Heart left ventricle (tissue), 16 donors: ENCODE measurements at regions not wholly inside any gene's neighbourhood (a gene's known extent, or its start where the extent isn't known, plus 50 kb on each side); places are given as distances from the start of the nearest gene placed in this dataset.

Experiments used
- ATAC-seq, 4 donors: fragments of 200-7000 bp; cut with Tn5 transposase; one replicate each; pipeline ENCODE4 v1.9.1; 2020 to 2022; ENCODE audit warnings: moderate library complexity in 4 of 4, mild to moderate bottlenecking in 3 of 4, moderate number of reproducible peaks in 1 of 4
- DNase-seq, 5 donors: peaks; one replicate each; pipeline ENCODE4 v3.0.0-alpha.2; 2020
- H3K27ac ChIP-seq, 12 donors: fragments of 200-600 bp; sonication (generic) in 4 of 12; one replicate each; pipeline versions ENCODE4 v1.5.0 to v1.8.0; 2016 to 2022; ENCODE audit warnings: mild to moderate bottlenecking in 2 of 12
- H3K27me3 ChIP-seq, 9 donors: fragments of 200-600 bp; sonication (generic) in 2 of 9; one replicate each; pipeline versions ENCODE4 v1.5.1 to v1.8.0; 2016 to 2022; ENCODE audit warnings: mild to moderate bottlenecking in 3 of 9
- H3K36me3 ChIP-seq, 9 donors: fragments of 200-600 bp; sonication (generic) in 2 of 9; one replicate each; pipeline versions ENCODE4 v1.5.0 to v1.8.0; 2018 to 2022; ENCODE audit warnings: mild to moderate bottlenecking in 2 of 9
- H3K4me1 ChIP-seq, 12 donors: fragments of 200-600 bp; sonication (generic) in 4 of 12; one replicate each; pipeline versions ENCODE4 v1.5.0 to v1.8.0; 2016 to 2022; ENCODE audit warnings: mild to moderate bottlenecking in 3 of 12
- H3K4me3 ChIP-seq, 12 donors: fragments of 200-600 bp; sonication (generic) in 4 of 12; one replicate each; pipeline versions ENCODE4 v1.5.0 to v1.8.0; 2017 to 2022; ENCODE audit warnings: mild to moderate bottlenecking in 9 of 12, moderate library complexity in 4 of 12
- H3K9me3 ChIP-seq, 12 donors: fragments of 200-600 bp; sonication (generic) in 4 of 12; one replicate each; pipeline versions ENCODE4 v1.5.0 to v1.8.0; 2016 to 2022; ENCODE audit warnings: mild to moderate bottlenecking in 1 of 12
- POLR2A ChIP-seq, 2 donors: fragments of 450-650 bp; IDR thresholded peaks; one replicate each; pipeline ENCODE4 v1.6.1; 2017; ENCODE audit warnings: antibody characterized with exemption in 2 of 2, mild to moderate bottlenecking in 2 of 2, moderate library complexity in 2 of 2
- whole genome bisulfite sequencing, 4 donors: extraction: QIAGEN DNeasy Blood & Tissue Kit in 2 of 4; methylation state at CpG; one replicate each; pipeline versions ENCODE4 v1.1.5 to v1.1.7; 2013 to 2018; 5-methylcytosine and 5-hydroxymethylcytosine counted together
- intact Hi-C, 10 donors: fragments of 100-400 bp; cut with DNase I; formaldehyde crosslinking; loops; one replicate each; pipeline versions ENCODE4 v1.11.1 to v1.14.2; 2022
- TF ChIP-seq, protein P1 (sequence below), 12 donors: fragments of 200-600 bp; sonication (generic) in 4 of 12; IDR thresholded peaks; one replicate each; pipeline versions ENCODE4 v1.5.0 to v1.8.0; 2018 to 2022; ENCODE audit warnings: antibody characterized with exemption in 12 of 12, mild to moderate bottlenecking in 5 of 12
- donor health status: ischemic (EF 13 %, LVEDD 7.1; RV severe dilation, severe dysfunction).
- donor health status: healthy with polysubstance abuse.
- donor health status: DM: no; HTN: yes; CAD: no.
- donor health status: DM: no; HTN: no; CAD: no.
- donor health status: ischemic (EF 25% LVEDD 6.9; RV normal size, moderate dysfunction).
- donor health status: ischemic (EF 25% LVEDD 5.7; RV mildly dilated, moderate dysfunction).
- donor health status: healthy.
- donor health status: DM: yes; HTN: yes; CAD: no.
- donor health status: ischemic (EF 35%, LVEDD 5.7; RV mildly dilated, moderate dysfunction).
- donor health status: nonischemic (EF 11% LVEDD 7.7; RV severe dilation, severe dysfunction).
- donor health status: DM: yes; HTN: yes; CAD: no.
- donor health status: PGD.
- donor health status: ischemic (EF 29% LVEDD 5.4; RV normal size, mild dysfunction).
- donor health status: nonischemic (EF 23%, LVEDD 6.1; RV moderate dilation, normal function).

DNA sequence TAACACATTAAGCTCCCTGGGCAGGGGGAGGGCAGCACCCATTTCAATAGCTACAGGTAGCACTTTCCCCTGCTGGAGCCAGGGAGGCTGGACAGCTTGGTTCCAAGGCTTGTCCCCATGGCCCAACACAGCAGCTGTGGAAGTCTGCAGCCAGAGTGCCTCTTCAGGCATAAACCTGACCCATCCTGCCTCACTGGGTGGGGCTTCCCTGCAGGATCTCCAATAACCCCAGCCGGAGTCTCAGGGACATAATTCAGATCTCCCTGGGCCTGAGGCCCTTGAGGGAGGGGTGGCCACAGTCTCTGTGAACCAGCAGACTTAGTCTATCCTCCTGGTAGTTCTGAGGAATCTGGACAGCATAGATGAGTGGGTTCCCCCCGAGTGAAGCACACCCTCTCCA, 1001.9 kb upstream of the CHAC2 start:
- DNase-seq, result no peak

DNA sequence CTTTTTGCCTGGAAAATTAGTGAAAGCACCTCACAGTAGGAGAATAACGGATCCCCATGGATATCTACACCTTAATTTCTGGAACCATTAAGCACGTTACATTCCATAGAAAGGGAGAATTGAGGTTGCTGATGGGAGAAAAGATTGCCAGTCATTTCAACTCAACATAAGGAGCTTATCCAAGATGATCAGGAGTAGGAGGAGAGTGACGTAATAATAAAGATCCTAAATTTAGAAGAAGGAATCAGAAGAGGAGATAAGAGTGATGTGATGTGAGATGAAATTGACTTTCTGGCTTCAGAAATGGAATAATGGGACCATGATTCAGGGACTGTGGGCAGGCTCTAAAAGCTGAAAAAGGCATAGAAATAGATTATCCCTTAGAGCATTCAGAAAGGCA, 1017.8 kb upstream of the CHAC2 start:
- TF ChIP-seq, protein P1, sequence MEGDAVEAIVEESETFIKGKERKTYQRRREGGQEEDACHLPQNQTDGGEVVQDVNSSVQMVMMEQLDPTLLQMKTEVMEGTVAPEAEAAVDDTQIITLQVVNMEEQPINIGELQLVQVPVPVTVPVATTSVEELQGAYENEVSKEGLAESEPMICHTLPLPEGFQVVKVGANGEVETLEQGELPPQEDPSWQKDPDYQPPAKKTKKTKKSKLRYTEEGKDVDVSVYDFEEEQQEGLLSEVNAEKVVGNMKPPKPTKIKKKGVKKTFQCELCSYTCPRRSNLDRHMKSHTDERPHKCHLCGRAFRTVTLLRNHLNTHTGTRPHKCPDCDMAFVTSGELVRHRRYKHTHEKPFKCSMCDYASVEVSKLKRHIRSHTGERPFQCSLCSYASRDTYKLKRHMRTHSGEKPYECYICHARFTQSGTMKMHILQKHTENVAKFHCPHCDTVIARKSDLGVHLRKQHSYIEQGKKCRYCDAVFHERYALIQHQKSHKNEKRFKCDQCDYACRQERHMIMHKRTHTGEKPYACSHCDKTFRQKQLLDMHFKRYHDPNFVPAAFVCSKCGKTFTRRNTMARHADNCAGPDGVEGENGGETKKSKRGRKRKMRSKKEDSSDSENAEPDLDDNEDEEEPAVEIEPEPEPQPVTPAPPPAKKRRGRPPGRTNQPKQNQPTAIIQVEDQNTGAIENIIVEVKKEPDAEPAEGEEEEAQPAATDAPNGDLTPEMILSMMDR (IDR thresholded peaks at IDR 0.05), result no peak
- TF ChIP-seq POLR2A (IDR thresholded peaks at IDR 0.05), result no peak
- Histone ChIP-seq H3K9me3 (peaks cover 0 to 17% (median 7%) of the 10 kb centered on the region in 12 donors), H3K36me3 (no peaks in the 10 kb centered on the region), H3K27me3 (no peaks in the 10 kb centered on the region), H3K27ac (no peak overlapping the region), H3K4me1 (no peaks in the 10 kb centered on the region), H3K4me3 (no peak overlapping the region)
- no peak for DNase-seq
- WGBS, 4 donors, result 68 to 79% (median 73%) methylated on average over 3 of the region's 3 CpGs
- no peak for ATAC-seq
- intact Hi-C loops, result no loop called here

More for the DNA sequence above, 1001.9 kb upstream of the CHAC2 start:
- Histone ChIP-seq H3K9me3 (peaks cover 0 to 17% (median 0%) of the 10 kb centered on the region in 12 donors), H3K27me3 (no peaks in the 10 kb centered on the region), H3K36me3 (no peaks in the 10 kb centered on the region), H3K4me3 (no peak overlapping the region), H3K4me1 (no peaks in the 10 kb centered on the region), H3K27ac (no peak overlapping the region)
- intact Hi-C loops, result no loop called here
- ATAC-seq, result no peak
- no peak for TF ChIP-seq POLR2A (IDR thresholded peaks at IDR 0.05)
- TF ChIP-seq, protein P1 (IDR thresholded peaks at IDR 0.05), result no peak
- 75 to 93% (median 83%) methylated on average over 2 of the region's 2 CpGs for WGBS, 4 donors

DNA sequence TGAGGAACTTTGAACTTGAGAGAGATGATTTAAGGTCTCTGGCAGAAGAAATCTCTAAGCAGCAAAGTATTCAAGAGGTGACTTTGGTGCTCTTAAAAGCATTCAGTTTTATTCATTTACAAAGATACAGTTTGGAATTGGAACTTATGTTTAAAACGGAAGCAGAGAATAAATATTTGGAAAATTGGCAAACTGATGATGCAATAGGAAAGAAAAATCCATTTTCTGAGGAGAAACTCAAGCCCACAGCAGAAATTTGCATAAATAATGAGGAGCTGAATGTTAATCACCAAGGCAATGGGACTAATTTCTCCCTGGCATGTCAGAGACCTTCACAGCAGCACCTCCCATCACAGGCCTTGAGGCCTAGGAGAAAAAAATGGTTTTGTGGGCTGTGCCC, 1022.5 kb upstream of the CHAC2 start:
- H3K4me3 ChIP-seq, result no peak overlapping the region
- WGBS, 4 donors, result 76 to 86% (median 79%) methylated on average over 1 of the region's 1 CpG
- DNase-seq, result no peak
- TF ChIP-seq POLR2A (IDR thresholded peaks at IDR 0.05), result no peak
- TF ChIP-seq, protein P1 (IDR thresholded peaks at IDR 0.05), result no peak
- intact Hi-C loops, result no loop called here
- no peak overlapping the region for H3K27ac ChIP-seq
- H3K9me3 ChIP-seq, result peaks cover 0 to 17% (median 8%) of the 10 kb centered on the region in 12 donors
- no peaks in the 10 kb centered on the region for H3K36me3 ChIP-seq
- H3K4me1 ChIP-seq, result no peaks in the 10 kb centered on the region
- ATAC-seq, result no peak
- H3K27me3 ChIP-seq, result no peaks in the 10 kb centered on the region

DNA sequence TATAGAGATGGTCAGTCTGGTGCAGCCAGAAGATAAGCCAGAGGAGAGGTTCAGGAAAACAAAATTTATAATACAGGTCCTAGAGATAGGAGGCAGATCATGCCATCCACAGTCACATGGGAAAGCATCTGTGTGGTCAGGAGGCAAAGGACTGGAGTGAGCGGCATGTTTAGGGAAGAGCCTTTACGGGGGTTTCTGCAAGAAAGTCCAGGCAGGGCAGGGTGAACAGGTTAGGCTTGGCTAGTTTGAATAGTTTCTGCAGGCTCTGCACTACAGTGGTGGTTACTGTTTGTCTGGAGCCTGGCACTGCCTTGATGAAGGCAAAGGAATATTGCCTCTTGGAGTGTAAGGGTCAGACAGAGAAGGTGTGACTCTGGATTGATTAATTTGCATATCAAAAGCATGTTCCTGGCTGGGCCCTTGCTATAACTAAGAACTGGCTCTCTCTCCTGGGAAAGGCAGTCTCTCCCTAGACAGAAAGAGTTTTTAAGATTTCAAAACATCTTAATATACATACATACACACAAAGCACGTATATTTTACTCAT, 1034.7 kb upstream of the CHAC2 start:
- peaks cover 0 to 6% (median 0%) of the 10 kb centered on the region in 12 donors for H3K9me3 ChIP-seq
- no peak for TF ChIP-seq POLR2A (IDR thresholded peaks at IDR 0.05)
- TF ChIP-seq, protein P1 (IDR thresholded peaks at IDR 0.05), result no peak
- no peaks in the 10 kb centered on the region for H3K4me1 ChIP-seq
- 66 to 73% (median 69%) methylated on average over 3 of the region's 3 CpGs for WGBS, 4 donors
- H3K4me3 ChIP-seq, result no peak overlapping the region
- DNase-seq, result no peak
- ATAC-seq, result no peak
- H3K36me3 ChIP-seq, result no peaks in the 10 kb centered on the region
- intact Hi-C loops, result no loop called here
- H3K27ac ChIP-seq, result no peak overlapping the region
- H3K27me3 ChIP-seq, result no peaks in the 10 kb centered on the region
